Muscle of leg (tissue), 3 donors: ENCODE measurements at regions not wholly inside any gene's neighbourhood (a gene's known extent, or its start where the extent isn't known, plus 50 kb on each side); places are given as distances from the start of the nearest gene placed in this dataset.

Experiments
- DNase-seq: peaks from one replicate; pipeline ENCODE4 v3.0.0; 2013
- H3K27ac ChIP-seq: one replicate; pipeline ENCODE4 v1.5.1; 2013; ENCODE audit warnings: mild to moderate bottlenecking, low read length, control low read depth
- H3K27me3 ChIP-seq: one replicate; pipeline ENCODE4 v1.6.1; 2013; ENCODE audit warnings: low read length; ENCODE audit not compliant: control insufficient read depth, insufficient read depth
- H3K36me3 ChIP-seq: one replicate; pipeline ENCODE4 v1.6.1; 2013; ENCODE audit warnings: low read length; ENCODE audit not compliant: control insufficient read depth, insufficient read depth
- H3K4me1 ChIP-seq: one replicate; pipeline ENCODE4 v1.6.1; 2013; ENCODE audit warnings: low read length; ENCODE audit not compliant: control insufficient read depth, insufficient read depth
- H3K4me3 ChIP-seq: one replicate; pipeline ENCODE4 v1.5.1; 2013; ENCODE audit warnings: low read length, control low read depth
- H3K9me3 ChIP-seq: replicated peaks from 2 replicates; pipeline ENCODE4 v1.6.1; 2013; ENCODE audit warnings: low read depth, low read length; ENCODE audit not compliant: control insufficient read depth
- WGBS: methylation state at CpG from one replicate; pipeline ENCODE4 v1.1.5; 2013; ENCODE audit warnings: missing lambda C conversion rate; ENCODE audit not compliant: insufficient coverage; 5-methylcytosine and 5-hydroxymethylcytosine counted together

- no peak overlapping the region for H3K4me3 ChIP-seq
- H3K4me1 ChIP-seq, result no peaks in the 10 kb centered on the region
- H3K9me3 ChIP-seq, result no peaks in the 10 kb centered on the region
- DNase-seq, result no peak
- H3K36me3 ChIP-seq, result no peaks in the 10 kb centered on the region
- H3K27ac ChIP-seq, result no peak overlapping the region
- no peaks in the 10 kb centered on the region for H3K27me3 ChIP-seq
- 40% methylated on average over 1 of the region's 5 CpGs for WGBS
Observed at GRCh38 chr4:18214411-18215055, 193.0 kb upstream of the LCORL start.

GRCh38 chr4:18213576-18214198 is 192.1 kb upstream of the LCORL start:
- no peak for DNase-seq
- Histone ChIP-seq H3K36me3 (no peaks in the 10 kb centered on the region), H3K4me1 (no peaks in the 10 kb centered on the region), H3K9me3 (no peaks in the 10 kb centered on the region), H3K27ac (no peak overlapping the region), H3K4me3 (no peak overlapping the region), H3K27me3 (no peaks in the 10 kb centered on the region)
- 100% methylated on average over 1 of the region's 3 CpGs for WGBS

- no peak for DNase-seq
- Histone ChIP-seq H3K27me3 (no peaks in the 10 kb centered on the region), H3K36me3 (no peaks in the 10 kb centered on the region), H3K4me1 (no peaks in the 10 kb centered on the region), H3K9me3 (no peaks in the 10 kb centered on the region), H3K27ac (no peak overlapping the region), H3K4me3 (no peak overlapping the region)
Observed at GRCh38 chr4:18209448-18209847, 187.9 kb upstream of the LCORL start.

GRCh38 chr4:18203966-18204365 is 182.4 kb upstream of the LCORL start:
- no peak for DNase-seq
- Histone ChIP-seq H3K27ac (no peak overlapping the region), H3K9me3 (no peaks in the 10 kb centered on the region), H3K4me1 (no peaks in the 10 kb centered on the region), H3K36me3 (no peaks in the 10 kb centered on the region), H3K27me3 (no peaks in the 10 kb centered on the region), H3K4me3 (no peak overlapping the region)
- 14% methylated on average over 2 of the region's 3 CpGs for WGBS

GRCh38 chr4:18202486-18202885 is 180.9 kb upstream of the LCORL start:
- Histone ChIP-seq H3K27me3 (no peaks in the 10 kb centered on the region), H3K4me3 (no peak overlapping the region), H3K27ac (no peak overlapping the region), H3K9me3 (no peaks in the 10 kb centered on the region), H3K4me1 (no peaks in the 10 kb centered on the region), H3K36me3 (no peaks in the 10 kb centered on the region)
- 57% methylated on average over 1 of the region's 7 CpGs for WGBS
- no peak for DNase-seq

- Histone ChIP-seq H3K4me1 (no peaks in the 10 kb centered on the region), H3K27me3 (no peaks in the 10 kb centered on the region), H3K9me3 (no peaks in the 10 kb centered on the region), H3K27ac (no peak overlapping the region), H3K36me3 (no peaks in the 10 kb centered on the region), H3K4me3 (no peak overlapping the region)
- WGBS, result no CpG with 5 or more reads among the region's 3 CpGs
- no peak for DNase-seq
Observed at GRCh38 chr4:18201885-18202284, 180.3 kb upstream of the LCORL start.

- Histone ChIP-seq H3K4me3 (no peak overlapping the region), H3K27ac (no peak overlapping the region), H3K9me3 (no peaks in the 10 kb centered on the region), H3K27me3 (no peaks in the 10 kb centered on the region), H3K4me1 (no peaks in the 10 kb centered on the region), H3K36me3 (no peaks in the 10 kb centered on the region)
- no peak for DNase-seq
- WGBS, result 65% methylated on average over 3 of the region's 6 CpGs
Observed at GRCh38 chr4:18198653-18199052, 177.1 kb upstream of the LCORL start.

GRCh38 chr4:18197467-18197866 is 175.9 kb upstream of the LCORL start:
- Histone ChIP-seq H3K4me1 (no peaks in the 10 kb centered on the region), H3K36me3 (no peaks in the 10 kb centered on the region), H3K27me3 (no peaks in the 10 kb centered on the region), H3K4me3 (no peak overlapping the region), H3K9me3 (no peaks in the 10 kb centered on the region), H3K27ac (no peak overlapping the region)
- DNase-seq, result no peak
- 73% methylated on average over 2 of the region's 5 CpGs for WGBS

- Histone ChIP-seq H3K36me3 (no peaks in the 10 kb centered on the region), H3K9me3 (no peaks in the 10 kb centered on the region), H3K4me3 (no peak overlapping the region), H3K27me3 (no peaks in the 10 kb centered on the region), H3K4me1 (no peaks in the 10 kb centered on the region), H3K27ac (no peak overlapping the region)
- no peak for DNase-seq
- WGBS, result 80% methylated on average over 3 of the region's 6 CpGs
Observed at GRCh38 chr4:18194278-18194677, 172.7 kb upstream of the LCORL start.

GRCh38 chr4:18192901-18193300 is 171.3 kb upstream of the LCORL start:
- WGBS, result no CpG with 5 or more reads among the region's 3 CpGs
- DNase-seq, result no peak
- Histone ChIP-seq H3K4me1 (no peaks in the 10 kb centered on the region), H3K27me3 (no peaks in the 10 kb centered on the region), H3K4me3 (no peak overlapping the region), H3K36me3 (no peaks in the 10 kb centered on the region), H3K9me3 (no peaks in the 10 kb centered on the region), H3K27ac (no peak overlapping the region)

GRCh38 chr4:18185491-18185890 is 163.9 kb upstream of the LCORL start:
- H3K36me3 ChIP-seq, result no peaks in the 10 kb centered on the region
- no peak for DNase-seq
- no peaks in the 10 kb centered on the region for H3K4me1 ChIP-seq
- H3K9me3 ChIP-seq, result no peaks in the 10 kb centered on the region
- H3K4me3 ChIP-seq, result no peak overlapping the region
- no peak overlapping the region for H3K27ac ChIP-seq
- WGBS, result no CpG with 5 or more reads among the region's 2 CpGs
- H3K27me3 ChIP-seq, result no peaks in the 10 kb centered on the region
